Panc1 (cell line): ENCODE measurements at regions not wholly inside any gene's neighbourhood (a gene's known extent, or its start where the extent isn't known, plus 50 kb on each side); places are given as distances from the start of the nearest gene placed in this dataset.

Experiments used
- ATAC-seq: fragments of 200-7000 bp; cut with Tn5 transposase; 2 replicates; pipeline ENCODE4 v1.9.1; 2020; ENCODE audit warnings: mild to moderate bottlenecking, moderate library complexity
- BruUV-seq: library from RNA; stranded (reverse); fragments of 400-500 nt; replicated peaks from 2 replicates; lab custom pipeline; 2021; lab: Mats Ljungman, UMichigan
- CTCF ChIA-PET: fragments of 300-600 bp; sonication (Branson Sonifier 250); formaldehyde crosslinking; loops from one replicate; lab custom pipeline; 2022; ENCODE audit warnings: antibody characterized with exemption; lab: Charles Lee
- POLR2A ChIA-PET: fragments of 300-600 bp; sonication (Branson Sonifier 250); formaldehyde crosslinking; loops from one replicate; lab custom pipeline; 2022; ENCODE audit warnings: antibody characterized with exemption; lab: Charles Lee
- DNase-seq: peaks from one replicate; pipeline ENCODE4 v3.0.0-alpha.2; 2010; ENCODE audit warnings: low read depth, low spot score
- H3K27ac ChIP-seq: 2 replicates; pipeline ENCODE4 v1.5.1; 2011; ENCODE audit warnings: mild to moderate bottlenecking, low read length, inconsistent platforms
- H3K27me3 ChIP-seq: fragments of 200-500 bp; sonication (Bioruptor generic); 2 replicates; pipeline ENCODE4 v1.6.0; 2014; ENCODE audit warnings: low read length, inconsistent platforms; ENCODE audit not compliant: control insufficient read depth, insufficient read depth
- H3K36me3 ChIP-seq: fragments of 200-500 bp; sonication (Bioruptor generic); 2 replicates; pipeline ENCODE4 v1.5.1; 2014; ENCODE audit warnings: inconsistent platforms, mild to moderate bottlenecking, low read length, moderate library complexity; ENCODE audit not compliant: control insufficient read depth, insufficient read depth
- H3K4me1 ChIP-seq: 2 replicates; pipeline ENCODE4 v1.5.1; 2011; ENCODE audit warnings: inconsistent platforms, mild to moderate bottlenecking, low read length, moderate library complexity; ENCODE audit not compliant: control insufficient read depth, insufficient read depth
- H3K4me3 ChIP-seq, 2 experiments: 2 replicates each; pipeline ENCODE4 v1.5.1; 2011 to 2012; ENCODE audit warnings: low read depth in 2 of 2, low read length in 2 of 2, mild to moderate bottlenecking in 2 of 2, inconsistent platforms in 1 of 2, moderate library complexity in 1 of 2
- H3K9me3 ChIP-seq: fragments of 200-500 bp; sonication (Bioruptor generic); 2 replicates; pipeline ENCODE4 v1.5.1; 2014; ENCODE audit warnings: low read depth, mild to moderate bottlenecking, inconsistent platforms, low read length, moderate library complexity; ENCODE audit not compliant: control insufficient read depth, insufficient read depth
- POLR2AphosphoS5 ChIP-seq: IDR thresholded peaks from 2 replicates; pipeline ENCODE4 v1.6.1; 2012; ENCODE audit warnings: mild to moderate bottlenecking, low read depth, low read length, moderate library complexity
- REST ChIP-seq, 2 experiments: IDR thresholded peaks; 2 replicates each; pipeline ENCODE4 v1.6.1; 2011 to 2012; ENCODE audit warnings: low read depth in 2 of 2, control low read depth in 1 of 2, low read length in 1 of 2, mild to moderate bottlenecking in 1 of 2, moderate library complexity in 1 of 2; ENCODE audit not compliant: insufficient read depth in 1 of 2
- SIN3A ChIP-seq: IDR thresholded peaks from 2 replicates; pipeline ENCODE4 v1.6.1; 2012; ENCODE audit warnings: low read depth, mild to moderate bottlenecking, low read length, moderate library complexity, borderline replicate concordance; ENCODE audit not compliant: insufficient read depth
- TCF7L2 ChIP-seq: IDR thresholded peaks from 2 replicates; pipeline ENCODE4 v1.6.1; 2011; ENCODE audit warnings: mild to moderate bottlenecking, low read depth, low read length, inconsistent platforms
- in situ Hi-C: cut with HindIII; loops from 2 replicates; pipeline ENCODE4 v1.10.0; 2016; ENCODE audit warnings: low sequenced_read_pairs, low pct_unique_long_range_greater_than_20kb
- intact Hi-C: fragments of 100-400 bp; cut with micrococcal nuclease; formaldehyde crosslinking; loops from one replicate; pipeline ENCODE4 v1.10.0; 2022; ENCODE audit not compliant: unreplicated experiment
- TF ChIP-seq, protein P1 (sequence below): fragments of 450-650 bp; IDR thresholded peaks from 2 replicates; pipeline ENCODE4 v1.5.1; 2017; ENCODE audit warnings: mild to moderate bottlenecking

- no peak for TF ChIP-seq REST (IDR thresholded peaks at IDR 0.05; ENCODE audit: insufficient read depth in 1 of 2, low read depth in 2 of 2, low read length in 1 of 2)
- TF ChIP-seq, protein P1, sequence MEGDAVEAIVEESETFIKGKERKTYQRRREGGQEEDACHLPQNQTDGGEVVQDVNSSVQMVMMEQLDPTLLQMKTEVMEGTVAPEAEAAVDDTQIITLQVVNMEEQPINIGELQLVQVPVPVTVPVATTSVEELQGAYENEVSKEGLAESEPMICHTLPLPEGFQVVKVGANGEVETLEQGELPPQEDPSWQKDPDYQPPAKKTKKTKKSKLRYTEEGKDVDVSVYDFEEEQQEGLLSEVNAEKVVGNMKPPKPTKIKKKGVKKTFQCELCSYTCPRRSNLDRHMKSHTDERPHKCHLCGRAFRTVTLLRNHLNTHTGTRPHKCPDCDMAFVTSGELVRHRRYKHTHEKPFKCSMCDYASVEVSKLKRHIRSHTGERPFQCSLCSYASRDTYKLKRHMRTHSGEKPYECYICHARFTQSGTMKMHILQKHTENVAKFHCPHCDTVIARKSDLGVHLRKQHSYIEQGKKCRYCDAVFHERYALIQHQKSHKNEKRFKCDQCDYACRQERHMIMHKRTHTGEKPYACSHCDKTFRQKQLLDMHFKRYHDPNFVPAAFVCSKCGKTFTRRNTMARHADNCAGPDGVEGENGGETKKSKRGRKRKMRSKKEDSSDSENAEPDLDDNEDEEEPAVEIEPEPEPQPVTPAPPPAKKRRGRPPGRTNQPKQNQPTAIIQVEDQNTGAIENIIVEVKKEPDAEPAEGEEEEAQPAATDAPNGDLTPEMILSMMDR: no peak
- TF ChIP-seq POLR2AphosphoS5: no peak
- TF ChIP-seq SIN3A: no peak
- TF ChIP-seq TCF7L2: no peak
- DNase-seq (no peak), ATAC-seq (no peak)
- Histone ChIP-seq H3K4me1 (no peaks in the 10 kb centered on the region), H3K4me3 (no peak overlapping the region), H3K9me3 (no peaks in the 10 kb centered on the region), H3K27ac (no peak overlapping the region), H3K36me3 (no peaks in the 10 kb centered on the region), H3K27me3 (no peaks in the 10 kb centered on the region; the same call in 1 of the 2 replicates)
- BruUV-seq: no TSS peak
- in situ Hi-C loops: no loop called here
- POLR2A ChIA-PET: no interaction called here
- CTCF ChIA-PET: no interaction called here
- intact Hi-C loops: no loop called here
Observed at GRCh38 chr1:229993894-229994293, 73.1 kb upstream of the GALNT2 start.

GRCh38 chr1:229999004-229999670, 67.9 kb upstream of the GALNT2 start:
- Histone ChIP-seq H3K27ac (no peak overlapping the region), H3K27me3 (peaks cover 2% of the 10 kb centered on the region; the same call in 1 of the 2 replicates), H3K9me3 (no peaks in the 10 kb centered on the region), H3K4me1 (no peaks in the 10 kb centered on the region), H3K4me3 (no peak overlapping the region), H3K36me3 (no peaks in the 10 kb centered on the region)
- intact Hi-C loops: no loop called here
- ChIA-PET CTCF (interaction anchor here (0.8 kb wide), 1 partner anchor 315 kb away, joined by 4 read pairs; no protein-coding TSS in a partner anchor), POLR2A (no interaction called here)
- in situ Hi-C loops: no loop called here
- DNase-seq: no peak
- BruUV-seq: no TSS peak
- TF ChIP-seq REST (IDR thresholded peaks at IDR 0.05; ENCODE audit: insufficient read depth in 1 of 2, low read depth in 2 of 2, low read length in 1 of 2) (no peak), SIN3A (no peak), POLR2AphosphoS5 (no peak), TCF7L2 (no peak)
- TF ChIP-seq, protein P1: no peak
- no peak for ATAC-seq
